ENCODE measurements at regions not wholly inside any gene's neighbourhood (a gene's known extent, or its start where the extent isn't known, plus 50 kb on each side); places are given as distances from the start of the nearest gene placed in this dataset.
A peak's percentile ranks its signal among the peaks of the same experiment; 100 is the strongest.
"Not testable (repeated sequence)": the region's sequence is repeated elsewhere in the genome, so short reads cannot be mapped to it uniquely, and the experiment has no call there.

DNA sequence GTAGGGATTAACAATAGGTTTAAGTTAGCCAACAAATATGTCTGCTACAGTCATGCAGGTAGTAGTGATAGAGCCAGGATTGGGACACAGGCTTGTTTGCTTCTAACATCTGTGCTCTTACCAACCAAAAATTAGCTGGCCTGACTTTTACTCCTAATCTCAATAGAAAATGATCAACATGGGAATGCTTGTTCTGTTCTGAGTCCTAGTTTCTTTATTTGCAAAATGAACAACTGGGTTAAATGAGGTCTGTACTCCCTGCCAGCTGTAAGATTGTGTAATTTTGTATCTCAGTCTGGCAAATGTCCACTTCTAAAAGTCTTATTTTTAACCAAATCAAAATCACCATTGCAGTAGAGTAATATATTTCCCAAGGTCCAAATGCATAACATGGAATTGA is 216.8 kb downstream of the NMUR2 start:
- peak; percentile 83 for ATAC-seq
- intact Hi-C loops (cut with micrococcal nuclease), result no loop called here
- no peak for DNase-seq

DNA sequence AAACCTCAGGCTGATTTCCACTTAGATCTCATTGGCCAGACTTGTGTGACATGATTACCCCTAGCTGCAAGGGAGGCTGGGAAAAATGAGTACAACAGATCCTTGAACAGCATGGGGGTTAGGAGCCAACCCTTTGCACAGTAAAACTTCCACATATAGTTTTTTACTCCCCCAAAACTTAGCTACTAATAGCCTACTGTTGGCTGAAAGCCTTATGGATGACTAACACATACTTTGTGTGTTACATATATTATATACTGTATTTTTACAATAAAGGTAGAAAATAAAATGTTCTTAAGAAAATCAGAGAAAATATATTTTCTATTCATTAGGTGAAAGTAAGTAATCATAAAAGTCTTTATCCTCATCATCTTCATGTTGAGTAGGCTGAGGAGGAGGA is 217.4 kb downstream of the NMUR2 start:
- intact Hi-C loops (cut with micrococcal nuclease), result no loop called here
- ATAC-seq, result no peak
- no peak for DNase-seq

- ATAC-seq (peak; percentile 85), DNase-seq (peak; percentile 57)
- intact Hi-C loops (cut with micrococcal nuclease), result no loop called here
Measured at GRCh38 chr5:152185547-152186245, 219.4 kb downstream of the NMUR2 start.

- DNase-seq (no peak), ATAC-seq (no peak)
- intact Hi-C loops (cut with micrococcal nuclease), result no loop called here
Measured at GRCh38 chr5:152184266-152184665, 220.8 kb downstream of the NMUR2 start.

DNA sequence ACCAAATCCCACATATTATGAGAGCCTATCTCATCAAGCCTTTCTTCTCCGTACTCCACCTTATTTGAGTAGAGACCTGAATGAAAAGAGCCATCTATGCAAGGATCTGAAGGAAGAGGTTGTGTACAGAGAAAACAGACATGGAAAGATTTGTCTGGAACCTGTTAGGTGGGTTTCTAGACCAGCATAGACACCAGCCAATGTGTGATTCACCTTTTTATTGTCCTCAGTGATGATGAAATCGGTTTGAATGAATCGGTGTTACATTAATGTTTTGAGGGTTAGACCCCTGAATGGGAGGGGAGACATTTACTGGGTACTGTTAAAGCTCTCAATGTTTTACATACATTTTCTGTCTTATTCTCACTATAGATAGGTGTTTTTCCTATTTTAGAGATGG is 223.6 kb downstream of the NMUR2 start:
- ATAC-seq (no peak), DNase-seq (no peak)
- intact Hi-C loops (cut with micrococcal nuclease), result no loop called here

GRCh38 chr5:152178350-152178699 is 226.8 kb downstream of the NMUR2 start:
- no peak for DNase-seq
- no peak for ATAC-seq
- intact Hi-C loops (cut with micrococcal nuclease), result no loop called here

- intact Hi-C loops (cut with micrococcal nuclease), result no loop called here
- DNase-seq (no peak), ATAC-seq (no peak)
Measured at GRCh38 chr5:152177626-152178349, 227.3 kb downstream of the NMUR2 start.

GRCh38 chr5:152171888-152172287 is 233.2 kb downstream of the NMUR2 start:
- intact Hi-C loops (cut with micrococcal nuclease), result no loop called here
- DNase-seq (no peak), ATAC-seq (no peak)

DNA sequence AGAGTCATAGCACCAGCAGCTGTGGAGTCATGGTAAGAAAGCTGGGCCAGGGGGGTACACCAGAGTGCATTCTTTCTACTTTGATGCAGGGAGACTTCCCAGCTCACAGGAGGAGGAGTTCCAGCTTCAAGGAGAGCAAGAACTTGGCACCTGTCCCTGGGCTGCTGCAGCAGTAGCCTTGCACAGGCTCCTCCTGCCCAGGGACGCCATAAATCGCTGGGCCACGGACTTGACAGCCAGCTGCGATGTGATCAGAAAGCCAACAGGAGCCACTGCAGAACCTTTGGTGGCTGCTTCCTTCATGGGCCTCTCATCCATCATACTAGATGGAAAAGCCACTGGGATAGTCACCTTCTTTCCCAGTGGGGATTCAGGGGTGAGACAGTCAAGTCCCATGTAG is 234.7 kb downstream of the NMUR2 start:
- ATAC-seq (no peak), DNase-seq (no peak)
- intact Hi-C loops (cut with micrococcal nuclease), result no loop called here

- intact Hi-C loops (cut with micrococcal nuclease), result no loop called here
- ATAC-seq (no peak), DNase-seq (no peak)
Measured at GRCh38 chr5:152164860-152165259, 240.2 kb upstream of the GLRA1 start.

DNA sequence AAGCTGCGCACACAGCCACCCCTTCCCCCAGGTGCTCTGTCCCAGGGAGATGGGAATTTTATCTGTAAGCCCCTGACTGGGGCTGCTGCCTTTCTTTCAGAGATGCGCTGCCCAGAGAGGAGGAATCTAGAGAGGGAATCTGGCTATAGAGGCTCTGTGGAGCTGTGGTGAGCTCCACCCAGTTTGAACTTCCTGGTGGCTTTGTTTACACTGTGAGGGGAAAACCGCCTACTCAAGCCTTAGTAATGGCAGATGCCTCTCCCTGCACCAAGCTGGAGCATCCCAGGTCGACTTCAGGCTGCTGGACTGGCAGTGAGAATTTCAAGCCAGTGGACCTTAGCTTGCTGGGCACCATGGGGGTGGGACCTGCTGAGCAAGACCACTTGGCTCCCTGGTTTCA is 235.2 kb upstream of the GLRA1 start:
- DNase-seq; ATAC-seq; intact Hi-C loops (cut with micrococcal nuclease): not testable (repeated sequence)

DNA sequence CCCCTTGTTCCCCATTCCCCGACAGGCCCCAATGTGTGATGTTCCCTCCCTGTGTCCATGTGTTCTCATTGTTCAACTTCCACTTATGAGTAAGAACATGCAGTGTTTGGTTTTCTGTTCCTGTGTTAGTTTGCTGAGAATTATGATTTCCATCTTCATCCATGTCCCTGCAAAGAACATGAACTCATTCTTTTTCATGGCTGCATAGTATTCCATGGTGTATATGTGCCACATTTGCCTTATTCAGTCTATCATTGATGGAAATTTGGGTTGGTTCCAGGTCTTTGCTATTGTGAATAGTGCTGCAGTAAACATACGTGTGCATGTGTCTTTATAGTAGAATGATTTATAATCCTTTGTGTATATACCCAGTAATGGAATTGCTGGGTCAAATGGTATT is 229.8 kb upstream of the GLRA1 start:
- DNase-seq; intact Hi-C loops (cut with micrococcal nuclease); ATAC-seq: not testable (repeated sequence)

DNA sequence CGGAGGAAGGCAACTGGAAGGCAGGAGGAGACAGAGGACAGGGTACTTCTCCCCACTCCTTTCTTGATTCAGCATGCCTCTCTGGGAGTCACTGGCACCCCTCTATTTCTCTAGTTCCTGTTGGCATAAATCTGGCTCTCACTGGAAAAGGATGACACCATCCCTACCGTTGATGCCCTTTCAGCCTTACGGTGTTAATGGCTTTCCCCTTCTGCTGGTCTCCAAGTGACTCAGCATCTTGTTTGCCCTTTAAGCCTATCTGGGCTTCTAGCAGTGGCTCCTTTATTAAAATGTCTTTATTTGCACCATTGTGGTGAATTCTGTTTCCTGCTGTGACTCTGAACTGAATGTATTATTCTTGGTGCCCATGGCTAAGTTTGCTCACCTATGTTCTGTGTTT is 227.3 kb upstream of the GLRA1 start:
- ATAC-seq (no peak), DNase-seq (no peak)
- intact Hi-C loops (cut with micrococcal nuclease), result no loop called here

DNA sequence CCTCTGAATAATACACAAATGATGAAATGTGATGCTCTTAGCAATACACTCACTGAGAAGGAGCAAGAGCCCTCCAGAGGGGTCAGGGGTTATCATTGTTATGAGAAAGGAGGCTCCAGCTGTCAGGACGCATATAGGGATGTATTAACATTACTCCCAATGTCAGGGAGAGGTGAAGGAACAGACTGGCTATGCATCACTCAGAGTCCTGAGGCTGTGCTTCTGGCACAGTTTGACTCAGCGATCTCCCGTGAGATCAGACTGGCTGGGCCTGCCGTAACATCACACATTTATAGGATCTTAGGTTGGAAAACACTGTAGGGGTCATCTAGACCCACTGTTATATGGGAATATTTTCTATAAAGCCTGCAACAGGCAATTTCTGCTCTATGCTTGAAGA is 226.5 kb upstream of the GLRA1 start:
- DNase-seq (no peak), ATAC-seq (no peak)
- intact Hi-C loops (cut with micrococcal nuclease), result no loop called here

- no peak for DNase-seq
- ATAC-seq, result no peak
- intact Hi-C loops (cut with micrococcal nuclease), result no loop called here
Measured at GRCh38 chr5:152147286-152147685, 222.6 kb upstream of the GLRA1 start.

DNA sequence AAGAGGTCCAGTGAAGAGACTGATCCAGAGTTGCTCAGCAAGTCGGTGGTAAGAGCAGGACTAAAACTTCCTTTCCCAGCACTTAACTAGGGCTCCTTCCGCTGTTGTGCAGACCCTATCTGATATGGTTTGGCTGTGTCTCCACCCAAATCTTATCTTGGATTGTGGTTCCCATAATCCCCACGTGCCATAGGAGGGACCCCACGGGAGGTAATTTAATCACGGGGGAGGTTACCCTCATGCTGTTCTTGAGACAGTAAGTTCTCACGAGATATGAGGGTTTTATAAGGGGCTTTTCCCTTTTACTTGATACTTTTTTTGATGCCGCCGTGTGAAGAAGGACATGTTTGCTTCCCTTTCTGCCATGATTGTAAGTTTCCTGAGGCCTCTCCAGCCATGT is 221.9 kb upstream of the GLRA1 start:
- intact Hi-C loops (cut with micrococcal nuclease), result no loop called here
- DNase-seq (no peak), ATAC-seq (no peak)

DNA sequence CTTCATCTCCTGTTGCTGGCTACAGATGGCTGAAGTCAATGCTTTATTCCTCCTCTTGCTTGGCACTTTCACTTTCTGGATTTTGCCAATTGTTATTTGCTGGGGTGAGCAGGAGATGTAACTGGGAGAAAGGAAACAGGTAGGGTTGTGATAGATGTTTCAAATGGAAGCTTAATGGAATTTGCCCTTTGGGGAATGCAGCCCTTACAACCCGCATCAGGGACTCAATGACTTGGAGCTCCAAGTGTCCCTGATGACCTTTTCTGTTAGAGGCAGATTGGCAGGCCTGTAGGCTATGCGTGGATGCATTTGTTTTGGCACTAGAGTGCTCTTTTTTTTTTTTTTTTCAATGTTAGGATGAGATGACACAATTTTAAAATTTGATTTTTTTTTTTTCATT is 219.9 kb upstream of the GLRA1 start:
- ATAC-seq, result no peak
- no peak for DNase-seq
- intact Hi-C loops (cut with micrococcal nuclease), result no loop called here

- no peak for DNase-seq
- no peak for ATAC-seq
- intact Hi-C loops (cut with micrococcal nuclease), result no loop called here
Measured at GRCh38 chr5:152144030-152144429, 219.4 kb upstream of the GLRA1 start.

GRCh38 chr5:152142840-152143469 is 218.3 kb upstream of the GLRA1 start:
- ATAC-seq (peak; percentile 77), DNase-seq (peak; percentile 61)
- intact Hi-C loops (cut with micrococcal nuclease), result loop anchor here (2.0 kb wide), 1 partner anchor 318 kb away; no protein-coding TSS in a partner anchor

GRCh38 chr5:152140347-152140746 is 215.7 kb upstream of the GLRA1 start:
- intact Hi-C loops (cut with micrococcal nuclease), result no loop called here
- ATAC-seq (no peak), DNase-seq (no peak)

GRCh38 chr5:152137063-152137462 is 212.4 kb upstream of the GLRA1 start:
- intact Hi-C loops (cut with micrococcal nuclease), result no loop called here
- DNase-seq (no peak), ATAC-seq (no peak)
